ENCODE measurements at regions not wholly inside any gene's neighbourhood (a gene's known extent, or its start where the extent isn't known, plus 50 kb on each side); places are given as distances from the start of the nearest gene placed in this dataset.

DNA sequence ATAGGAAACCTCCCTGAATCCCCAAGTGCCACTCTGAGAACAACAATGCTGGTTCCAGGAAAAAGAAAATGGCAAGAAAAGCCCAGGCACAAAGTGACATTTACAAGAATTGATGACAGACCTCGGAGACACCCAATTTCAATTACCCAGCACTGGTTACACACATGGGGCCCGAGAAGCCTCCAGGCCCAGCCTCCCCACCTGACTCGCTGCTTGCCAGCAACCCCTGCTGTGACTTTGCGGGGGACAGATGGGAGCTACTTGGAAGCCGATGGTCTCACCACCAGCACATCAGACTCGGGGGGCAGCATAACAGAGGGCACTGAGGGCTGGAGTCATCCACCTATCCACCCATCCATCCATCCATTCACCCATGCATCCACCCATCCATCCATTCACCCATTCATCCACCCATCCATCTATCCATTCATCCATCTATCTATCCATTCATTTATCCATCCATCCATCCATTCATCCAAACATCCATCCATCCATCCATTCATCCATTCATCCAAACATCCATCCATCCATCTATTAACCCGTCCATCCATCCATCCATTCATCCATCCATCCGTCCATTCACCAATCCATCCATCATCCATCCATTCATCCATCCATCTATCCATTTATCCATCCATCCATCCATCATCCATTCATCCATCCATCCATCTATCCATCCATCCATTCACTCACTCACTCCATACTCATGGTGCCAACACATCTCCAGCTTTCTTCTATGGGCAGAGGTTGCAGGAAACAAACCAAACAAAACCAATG, 567.6 kb downstream of the BRD1 start:
- DNase-seq (ENCODE audit: low spot score), result no peak

- DNase-seq (ENCODE audit: low spot score), result no peak
Observed at GRCh38 chr22:49258107-49259010, 569.3 kb downstream of the BRD1 start.

- DNase-seq (ENCODE audit: low spot score), result no peak
Observed at GRCh38 chr22:49257551-49257961, 570.1 kb downstream of the BRD1 start.

GRCh38 chr22:49255741-49256318, 571.8 kb downstream of the BRD1 start:
- DNase-seq (ENCODE audit: low spot score), result no peak

- DNase-seq (ENCODE audit: low spot score), result no peak
Observed at GRCh38 chr22:49255154-49255553, 572.5 kb downstream of the BRD1 start.

DNA sequence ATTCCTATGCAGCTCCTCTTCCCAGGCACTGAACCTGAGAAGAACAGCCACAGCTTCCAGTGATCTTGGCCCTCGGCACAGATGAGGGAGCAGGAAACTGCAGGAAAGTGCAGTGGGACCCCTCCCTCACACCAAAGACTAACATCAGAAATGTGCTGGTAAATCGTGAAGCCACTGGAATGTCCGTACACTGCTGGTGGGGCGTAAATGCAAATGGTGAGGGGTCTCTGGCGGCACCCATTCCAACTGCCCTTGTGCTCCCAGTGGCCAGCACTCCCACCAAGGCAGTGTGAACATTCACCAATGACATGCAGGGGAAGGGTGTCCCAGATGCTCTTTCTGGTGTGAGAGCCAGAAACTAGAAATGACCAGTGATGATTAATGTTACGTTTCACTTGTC, 574.0 kb downstream of the BRD1 start:
- DNase-seq (ENCODE audit: low spot score), result no peak

- no peak for DNase-seq (ENCODE audit: low spot score)
Observed at GRCh38 chr22:49251371-49251770, 576.3 kb downstream of the BRD1 start.

- no peak for DNase-seq (ENCODE audit: low spot score)
Observed at GRCh38 chr22:49247194-49247924, 580.3 kb downstream of the BRD1 start.

GRCh38 chr22:49244466-49245420, 582.9 kb downstream of the BRD1 start:
- DNase-seq (ENCODE audit: low spot score), result no peak

DNA sequence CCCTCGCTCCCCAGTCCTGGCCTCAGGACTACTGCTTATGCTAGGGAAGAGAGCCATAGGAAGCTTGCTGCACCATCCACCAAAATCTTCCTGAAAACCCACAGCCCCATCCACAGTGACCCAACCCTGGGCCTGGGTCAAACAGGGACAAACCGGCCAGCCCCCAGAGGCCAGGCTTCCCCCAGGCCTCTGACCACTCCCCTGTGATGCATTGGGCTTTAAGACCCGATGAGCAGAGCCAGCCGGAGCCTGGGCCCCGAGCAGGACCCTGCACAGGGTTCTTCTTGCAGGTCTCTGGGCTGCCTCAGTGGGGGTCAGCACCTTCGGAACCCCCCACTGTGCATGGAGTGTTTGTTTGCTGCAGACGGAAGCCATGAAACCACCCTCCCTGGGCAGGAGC, 583.7 kb downstream of the BRD1 start:
- no peak for DNase-seq (ENCODE audit: low spot score)

GRCh38 chr22:49243335-49243734, 584.3 kb downstream of the BRD1 start:
- DNase-seq (ENCODE audit: low spot score), result no peak

GRCh38 chr22:49242480-49242879, 585.2 kb downstream of the BRD1 start:
- no peak for DNase-seq (ENCODE audit: low spot score)

DNA sequence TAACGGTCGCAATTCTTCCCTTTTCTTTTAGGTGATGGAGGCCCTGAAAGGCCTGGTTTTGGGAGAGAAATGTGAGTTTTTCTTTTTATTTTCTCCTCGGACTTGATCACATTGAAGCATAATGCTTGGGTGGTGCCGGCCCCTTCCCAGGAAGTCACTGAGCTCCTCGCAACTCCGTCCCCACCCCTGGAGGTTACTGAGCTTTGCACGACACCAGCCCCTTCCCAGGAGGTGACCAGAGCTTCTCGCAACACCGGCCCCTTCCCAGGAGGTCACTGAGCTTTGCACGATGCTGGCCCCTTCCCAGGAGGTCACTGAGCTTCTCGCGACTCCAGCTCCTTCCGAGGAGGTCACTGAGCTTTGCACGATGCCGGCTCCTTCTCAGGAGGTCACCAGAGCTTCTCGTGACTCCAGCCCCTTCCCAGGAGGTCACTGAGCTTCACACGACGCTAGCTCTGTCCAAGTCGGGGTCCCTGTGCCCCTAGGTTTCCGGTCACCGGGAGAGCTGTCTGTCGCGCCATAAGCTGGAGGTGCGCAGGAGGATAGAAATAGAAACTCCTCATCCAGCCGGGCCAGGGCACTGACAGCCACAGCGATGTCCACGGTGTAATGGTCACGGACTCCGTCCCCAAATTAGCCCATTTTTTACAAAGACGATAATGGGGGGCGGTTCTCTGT, 586.4 kb downstream of the BRD1 start:
- no peak for DNase-seq (ENCODE audit: low spot score)

DNA sequence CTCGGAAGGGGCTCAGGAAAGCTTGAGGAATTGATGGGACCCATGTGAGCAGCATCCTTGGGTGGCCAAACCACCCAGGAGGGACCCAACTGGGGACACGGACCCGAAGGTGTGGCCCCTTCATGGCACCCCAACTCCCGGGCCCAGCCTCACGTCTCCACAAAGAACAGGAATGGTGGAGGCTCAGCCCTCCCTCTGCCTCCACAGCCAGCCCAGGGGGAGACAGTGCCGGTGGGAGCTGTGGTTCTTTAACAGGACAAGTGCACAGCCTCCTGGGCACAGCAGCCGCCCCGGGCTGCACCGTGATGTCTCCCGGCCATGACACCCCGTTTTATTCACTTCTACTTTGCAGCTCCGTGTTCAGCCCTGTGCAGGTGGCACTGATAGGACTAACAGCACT, 587.2 kb downstream of the BRD1 start:
- no peak for DNase-seq (ENCODE audit: low spot score)

DNA sequence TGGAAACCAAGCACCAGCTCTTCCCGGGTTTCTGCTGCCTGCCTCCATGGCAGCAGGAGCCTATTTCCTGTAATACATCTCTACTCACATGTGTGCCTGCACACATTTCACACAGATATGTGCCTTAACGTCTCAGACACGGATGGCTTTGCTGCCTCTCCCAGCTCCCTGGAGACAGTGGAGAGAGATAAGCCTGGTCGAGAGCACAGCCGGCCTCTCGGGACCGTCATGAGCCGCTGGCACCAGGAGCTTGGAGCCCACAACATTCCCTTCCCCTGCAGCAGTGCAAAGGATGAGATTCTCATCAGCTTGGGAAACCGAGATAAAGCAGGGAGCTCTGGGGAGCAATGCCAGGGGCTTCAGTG, 587.7 kb downstream of the BRD1 start:
- no peak for DNase-seq (ENCODE audit: low spot score)

- DNase-seq (ENCODE audit: low spot score), result no peak
Observed at GRCh38 chr22:49239264-49240015, 588.2 kb downstream of the BRD1 start.

DNA sequence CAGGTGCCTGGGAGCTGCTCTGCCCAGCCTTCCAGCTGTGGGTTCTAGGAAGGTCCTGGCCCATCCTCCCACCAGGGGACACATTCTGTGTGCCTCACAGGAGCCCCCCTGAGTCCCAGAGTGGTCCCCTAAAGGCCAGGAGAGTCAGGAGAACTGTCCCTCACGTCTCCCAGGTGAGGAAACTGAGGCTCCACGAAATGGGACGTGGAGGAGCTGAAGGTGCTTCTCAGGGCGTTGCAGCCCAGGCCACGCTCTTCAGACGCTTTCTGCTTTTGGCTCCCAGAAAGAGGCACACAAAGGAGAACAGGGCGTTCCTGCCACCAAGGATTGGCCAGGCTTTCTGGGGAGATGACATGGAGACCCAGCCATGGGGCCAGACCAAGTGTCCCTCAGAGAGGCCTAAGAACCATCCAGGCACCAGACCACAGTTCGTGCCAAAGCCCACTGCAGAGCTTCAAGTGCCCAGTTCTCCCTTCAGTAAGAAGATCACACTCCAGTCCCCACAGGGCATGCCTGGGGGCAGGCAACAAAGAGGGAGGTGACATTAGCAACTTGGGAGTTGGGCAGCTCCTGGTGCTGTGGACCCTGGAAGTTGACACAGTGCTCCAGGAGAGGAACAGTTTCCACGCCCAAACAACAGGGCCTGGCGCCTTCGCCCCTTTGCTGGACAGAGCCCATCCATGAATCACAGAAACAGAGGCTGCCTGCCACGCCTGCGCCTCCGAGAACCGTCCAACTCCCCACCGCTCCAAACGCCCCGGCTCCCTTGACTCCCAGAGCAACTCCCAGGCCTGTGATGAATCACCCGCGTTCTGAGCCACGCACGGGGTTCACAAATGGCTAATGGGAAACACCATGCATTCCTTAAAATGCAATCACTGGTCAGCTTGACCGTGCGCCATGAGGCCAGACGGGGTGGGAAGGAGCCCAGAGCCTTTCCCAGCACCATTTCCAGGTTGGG, 589.2 kb downstream of the BRD1 start:
- DNase-seq (ENCODE audit: low spot score), result no peak

DNA sequence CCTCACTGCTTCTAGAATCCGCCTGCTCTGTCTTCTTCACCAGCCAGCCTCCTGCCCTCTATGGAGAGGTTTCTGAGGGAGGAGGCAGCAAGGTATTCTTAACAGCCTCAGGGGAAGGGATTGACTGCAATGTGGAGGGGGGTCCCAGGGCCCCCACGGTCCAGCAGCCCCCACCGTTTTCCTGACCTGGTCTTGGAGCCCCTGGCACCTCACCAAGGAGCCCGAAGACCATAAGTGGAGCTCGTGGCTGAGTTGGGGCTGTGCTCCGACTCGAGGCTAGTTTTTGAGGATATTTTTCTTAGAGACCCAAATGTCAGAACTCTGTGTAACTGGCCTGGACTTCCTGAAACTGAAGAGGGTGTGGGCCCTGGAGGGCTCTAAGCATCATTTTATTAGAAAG, 590.0 kb downstream of the BRD1 start:
- no peak for DNase-seq (ENCODE audit: low spot score)

DNA sequence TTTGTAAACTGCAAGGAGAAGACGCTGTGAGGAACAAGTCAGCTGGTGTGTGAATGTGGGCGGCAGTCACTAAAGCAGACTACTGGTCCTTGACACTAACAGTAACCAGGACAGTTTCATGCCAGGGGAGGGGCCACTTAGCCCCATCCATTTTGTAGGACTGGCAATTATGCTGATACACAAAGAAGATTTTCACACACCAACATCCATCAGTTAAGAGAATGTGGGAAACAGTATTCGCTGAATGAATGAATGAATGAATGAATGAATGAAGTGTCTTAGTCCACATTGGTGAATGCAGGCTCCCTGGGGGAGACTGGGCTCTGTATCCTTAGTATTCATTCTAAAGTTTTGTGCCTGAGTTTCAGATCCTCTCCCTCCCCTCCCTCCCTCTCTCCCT, 590.4 kb downstream of the BRD1 start:
- DNase-seq (ENCODE audit: low spot score), result no peak
